ENCODE measurements at regions not wholly inside any gene's neighbourhood (a gene's known extent, or its start where the extent isn't known, plus 50 kb on each side); places are given as distances from the start of the nearest gene placed in this dataset.

DNA sequence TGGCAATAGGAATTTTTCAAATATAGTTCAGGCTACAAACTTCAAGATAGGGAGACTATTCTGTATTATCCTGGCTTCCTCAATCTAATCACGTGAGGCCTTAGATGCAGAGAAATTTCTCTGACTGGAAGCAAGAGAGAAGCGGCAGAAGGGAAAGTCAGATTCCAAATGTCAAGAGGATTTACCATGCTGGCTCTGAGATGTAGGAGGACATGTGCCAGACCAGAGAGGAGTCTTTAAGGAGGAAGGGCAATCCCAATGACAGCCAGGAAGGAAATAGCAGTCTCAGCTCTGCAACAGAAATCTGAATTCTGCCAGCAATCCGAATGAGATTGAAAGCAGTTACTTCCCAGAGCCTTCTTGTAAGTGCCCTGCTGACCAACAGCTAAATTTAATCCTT, 57.4 kb downstream of the NUTM2E start:
- no peaks in the 10 kb centered on the region for H3K9me3 Mint-ChIP-seq
- H3K4me3 ChIP-seq, result no peak overlapping the region
- peaks cover 4% of the 10 kb centered on the region for H3K27me3 ChIP-seq
- H3K27me3 Mint-ChIP-seq (ENCODE audit: insufficient read depth, low read depth), result peaks cover 2% of the 10 kb centered on the region
- no peak for DNase-seq (ENCODE audit: low spot score)
- no peak overlapping the region for H3K27ac Mint-ChIP-seq
- H3K9ac ChIP-seq, result no peak overlapping the region
- no peaks in the 10 kb centered on the region for H3F3A ChIP-seq (ENCODE audit: low read depth)
- H3K4me2 ChIP-seq, result no peak overlapping the region
- H3K4me1 Mint-ChIP-seq, result no peaks in the 10 kb centered on the region
- no peak overlapping the region for H3K27ac ChIP-seq
- peak overlapping the region; percentile 42 for H2AFZ ChIP-seq (replicated peaks)
- no peaks in the 10 kb centered on the region for H3K36me3 ChIP-seq
- H4K20me1 ChIP-seq (ENCODE audit: low read depth), result no peaks in the 10 kb centered on the region
- no peaks in the 10 kb centered on the region for H3K79me2 ChIP-seq (ENCODE audit: low read depth)
- H3K4me3 Mint-ChIP-seq, result no peak overlapping the region
- no peaks in the 10 kb centered on the region for H3K9me3 ChIP-seq (ENCODE audit: low read depth)
- no peaks in the 10 kb centered on the region for H3K4me1 ChIP-seq
- H3K36me3 Mint-ChIP-seq, result no peaks in the 10 kb centered on the region
- TF ChIP-seq EZH2 (IDR thresholded peaks at IDR 0.05) (no peak), EZH2phosphoT487 (IDR thresholded peaks at IDR 0.05) (no peak)
- TF ChIP-seq, protein P1, sequence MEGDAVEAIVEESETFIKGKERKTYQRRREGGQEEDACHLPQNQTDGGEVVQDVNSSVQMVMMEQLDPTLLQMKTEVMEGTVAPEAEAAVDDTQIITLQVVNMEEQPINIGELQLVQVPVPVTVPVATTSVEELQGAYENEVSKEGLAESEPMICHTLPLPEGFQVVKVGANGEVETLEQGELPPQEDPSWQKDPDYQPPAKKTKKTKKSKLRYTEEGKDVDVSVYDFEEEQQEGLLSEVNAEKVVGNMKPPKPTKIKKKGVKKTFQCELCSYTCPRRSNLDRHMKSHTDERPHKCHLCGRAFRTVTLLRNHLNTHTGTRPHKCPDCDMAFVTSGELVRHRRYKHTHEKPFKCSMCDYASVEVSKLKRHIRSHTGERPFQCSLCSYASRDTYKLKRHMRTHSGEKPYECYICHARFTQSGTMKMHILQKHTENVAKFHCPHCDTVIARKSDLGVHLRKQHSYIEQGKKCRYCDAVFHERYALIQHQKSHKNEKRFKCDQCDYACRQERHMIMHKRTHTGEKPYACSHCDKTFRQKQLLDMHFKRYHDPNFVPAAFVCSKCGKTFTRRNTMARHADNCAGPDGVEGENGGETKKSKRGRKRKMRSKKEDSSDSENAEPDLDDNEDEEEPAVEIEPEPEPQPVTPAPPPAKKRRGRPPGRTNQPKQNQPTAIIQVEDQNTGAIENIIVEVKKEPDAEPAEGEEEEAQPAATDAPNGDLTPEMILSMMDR (IDR thresholded peaks at IDR 0.05), result no peak

DNA sequence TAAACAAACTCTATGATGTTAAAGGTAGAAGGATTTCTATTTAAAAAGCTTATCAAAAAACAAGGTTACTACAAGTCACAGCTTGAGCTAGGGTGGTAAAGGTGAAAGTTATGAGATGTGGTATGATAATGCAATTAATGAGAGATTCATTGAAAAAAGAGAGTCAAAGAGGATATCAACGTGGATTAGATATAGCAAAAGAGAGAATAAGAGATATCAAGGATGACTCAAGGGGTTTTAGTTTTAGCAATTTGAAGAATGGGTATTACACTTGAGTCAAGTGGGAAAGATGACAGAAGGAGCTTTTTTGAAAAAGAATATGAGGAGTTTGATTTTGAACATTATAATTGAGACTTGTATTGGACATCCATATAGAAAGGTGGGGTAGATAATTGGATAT, 59.8 kb downstream of the NUTM2E start:
- Histone ChIP-seq H3K36me3 (no peaks in the 10 kb centered on the region), H3K79me2 (ENCODE audit: low read depth) (no peaks in the 10 kb centered on the region), H3K4me1 (no peaks in the 10 kb centered on the region), H3K27ac (no peak overlapping the region), H3F3A (ENCODE audit: low read depth) (no peaks in the 10 kb centered on the region), H3K9ac (no peak overlapping the region), H3K9me3 (ENCODE audit: low read depth) (no peaks in the 10 kb centered on the region), H3K4me3 (no peak overlapping the region), H2AFZ (replicated peaks) (no peak overlapping the region), H3K27me3 (peaks cover 4% of the 10 kb centered on the region), H4K20me1 (ENCODE audit: low read depth) (no peaks in the 10 kb centered on the region), H3K4me2 (no peak overlapping the region)
- TF ChIP-seq EZH2 (IDR thresholded peaks at IDR 0.05) (no peak), EZH2phosphoT487 (IDR thresholded peaks at IDR 0.05) (no peak)
- TF ChIP-seq, protein P1 (IDR thresholded peaks at IDR 0.05), result no peak
- DNase-seq (ENCODE audit: low spot score), result no peak
- H3K4me3 Mint-ChIP-seq, result no peak overlapping the region
- no peaks in the 10 kb centered on the region for H3K36me3 Mint-ChIP-seq
- no peaks in the 10 kb centered on the region for H3K4me1 Mint-ChIP-seq
- no peak overlapping the region for H3K27ac Mint-ChIP-seq
- H3K9me3 Mint-ChIP-seq, result no peaks in the 10 kb centered on the region
- H3K27me3 Mint-ChIP-seq (ENCODE audit: insufficient read depth, low read depth), result peaks cover 2% of the 10 kb centered on the region
